ENCODE measurements at regions not wholly inside any gene's neighbourhood (a gene's known extent, or its start where the extent isn't known, plus 50 kb on each side); places are given as distances from the start of the nearest gene placed in this dataset.

DNA sequence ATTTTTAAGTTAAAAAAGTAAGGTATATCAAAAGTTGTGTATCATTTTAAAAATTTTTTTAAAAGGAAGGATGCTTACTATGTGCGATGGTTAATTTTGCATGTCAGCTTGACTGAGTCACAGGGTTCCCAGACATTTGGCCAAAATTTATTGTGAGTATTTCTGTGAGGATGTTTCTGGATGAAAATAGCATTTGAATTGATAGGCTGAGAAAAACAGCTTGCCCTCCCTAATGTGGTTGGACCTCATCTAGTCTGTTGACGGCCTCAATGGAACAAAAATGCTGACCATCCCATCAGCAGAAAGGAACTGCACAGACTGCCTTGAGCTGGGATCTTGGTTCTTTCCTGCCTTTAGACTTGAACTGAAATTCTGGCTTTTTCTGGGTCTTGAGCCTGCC lies 724.5 kb downstream of the NCAM2 start:
- DNase-seq: no peak

GRCh38 chr21:21730512-21730911 lies 732.3 kb downstream of the NCAM2 start:
- DNase-seq: no peak

GRCh38 chr21:21731626-21732025 lies 733.4 kb downstream of the NCAM2 start:
- DNase-seq: no peak

DNA sequence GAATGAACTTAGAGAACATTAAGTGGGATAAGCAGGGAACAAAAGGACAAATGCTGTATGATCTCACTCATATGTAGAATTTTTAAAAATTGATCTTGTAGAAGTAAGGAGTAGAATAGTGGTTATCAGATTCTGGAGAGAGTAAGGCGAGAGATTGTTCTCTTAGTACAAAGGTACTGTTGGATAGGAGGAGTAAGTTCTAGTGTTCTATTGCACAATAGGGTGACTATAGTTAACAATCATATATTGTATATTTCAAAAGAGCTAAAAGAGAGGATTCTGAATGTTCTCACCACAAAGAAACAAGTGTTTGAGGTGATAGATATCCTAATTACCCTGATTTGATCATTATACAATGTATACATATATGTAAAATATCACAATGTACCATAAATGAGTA lies 735.9 kb downstream of the NCAM2 start:
- DNase-seq: no peak

- no peak for DNase-seq
These were observed 739.0 kb downstream of the NCAM2 start for GRCh38 chr21:21737186-21737585.

- no peak for DNase-seq
These were observed 742.0 kb downstream of the NCAM2 start for GRCh38 chr21:21740207-21740606.

DNA sequence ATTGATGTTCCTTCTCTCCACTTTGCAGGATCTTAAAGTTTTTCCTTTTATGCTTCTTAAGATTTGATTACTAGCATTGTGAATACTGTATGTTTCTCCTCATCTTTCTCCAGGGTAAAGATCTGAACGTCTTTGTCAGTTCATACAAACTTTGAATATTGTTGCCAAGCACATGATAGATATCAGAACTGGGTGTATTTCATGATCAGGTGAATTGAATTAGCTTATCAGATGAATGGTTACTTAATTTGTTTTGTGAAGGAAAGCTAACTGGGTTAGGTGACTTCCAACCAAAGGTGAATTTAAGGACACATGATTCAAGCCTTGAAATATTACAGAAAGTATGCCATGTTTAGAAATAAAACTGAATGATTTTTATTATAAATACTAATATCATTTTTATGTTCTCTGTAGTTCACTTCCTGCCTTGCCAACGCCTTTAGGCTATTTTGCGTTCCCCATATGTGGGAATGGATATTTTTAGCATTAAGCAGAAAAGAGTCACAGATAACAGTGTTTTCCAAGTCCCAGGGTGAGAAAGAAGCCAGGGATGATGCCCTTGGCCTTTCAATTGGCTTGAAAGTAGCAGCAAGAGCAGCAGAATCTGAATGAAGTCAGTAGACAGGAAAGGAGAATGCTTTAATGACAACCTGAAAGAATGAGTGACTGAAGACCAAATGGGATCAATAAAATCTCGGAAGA lies 752.1 kb downstream of the NCAM2 start:
- no peak for DNase-seq

DNA sequence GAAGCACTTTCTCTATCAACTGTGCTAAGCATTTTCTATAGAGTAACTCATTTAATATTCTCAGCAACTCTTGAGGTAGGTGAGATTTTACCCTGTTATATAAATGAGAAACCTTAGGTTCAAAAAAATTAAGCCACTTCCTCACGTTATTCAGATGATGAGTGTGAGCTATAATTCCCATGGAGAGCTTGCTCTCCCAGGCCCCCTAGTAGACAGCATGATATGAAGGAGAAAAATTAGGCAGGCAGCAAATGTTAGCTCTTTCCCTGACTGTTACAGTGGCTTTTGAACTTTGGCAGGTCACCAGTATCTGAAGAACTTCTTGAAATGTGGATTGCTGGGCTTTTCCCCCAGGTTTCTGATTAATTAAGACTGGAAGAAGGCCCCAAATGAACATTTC lies 753.1 kb downstream of the NCAM2 start:
- DNase-seq: no peak

DNA sequence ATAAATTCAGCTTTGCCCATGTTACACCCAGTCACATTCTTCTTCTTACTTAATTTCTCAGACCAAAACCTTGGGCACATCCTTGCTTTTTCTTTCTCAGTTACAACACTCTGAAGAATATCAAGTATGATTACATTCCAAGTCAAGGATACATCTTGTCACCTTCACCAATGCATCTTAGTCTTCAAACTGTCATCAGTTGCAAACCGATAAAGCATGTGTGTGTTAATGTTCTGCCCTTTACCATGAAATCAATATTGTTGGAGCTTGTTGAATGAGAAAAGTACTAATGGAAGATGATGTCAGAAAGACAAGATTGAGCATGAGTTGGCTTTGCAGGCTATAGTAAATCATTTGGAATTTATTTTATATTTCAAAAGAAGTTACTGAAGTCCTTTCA lies 764.6 kb downstream of the NCAM2 start:
- no peak for DNase-seq

DNA sequence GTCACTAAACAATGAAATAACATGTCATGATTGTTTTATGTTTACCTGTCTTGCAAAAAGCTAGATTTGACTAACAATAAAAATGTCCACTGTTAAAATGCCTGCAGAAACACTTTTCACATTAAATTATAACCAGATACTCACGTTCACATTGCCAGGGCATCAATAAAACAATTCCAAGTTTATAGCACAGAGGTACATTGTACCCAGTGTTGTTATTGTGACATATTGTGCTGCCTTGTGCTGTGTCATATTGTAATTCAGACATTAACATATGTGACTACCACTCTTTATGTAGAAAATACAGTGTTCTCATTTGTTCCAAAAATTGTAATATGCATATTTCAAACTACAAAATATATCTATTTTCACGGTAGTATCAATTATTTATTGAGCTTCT lies 766.1 kb downstream of the NCAM2 start:
- no peak for DNase-seq

DNA sequence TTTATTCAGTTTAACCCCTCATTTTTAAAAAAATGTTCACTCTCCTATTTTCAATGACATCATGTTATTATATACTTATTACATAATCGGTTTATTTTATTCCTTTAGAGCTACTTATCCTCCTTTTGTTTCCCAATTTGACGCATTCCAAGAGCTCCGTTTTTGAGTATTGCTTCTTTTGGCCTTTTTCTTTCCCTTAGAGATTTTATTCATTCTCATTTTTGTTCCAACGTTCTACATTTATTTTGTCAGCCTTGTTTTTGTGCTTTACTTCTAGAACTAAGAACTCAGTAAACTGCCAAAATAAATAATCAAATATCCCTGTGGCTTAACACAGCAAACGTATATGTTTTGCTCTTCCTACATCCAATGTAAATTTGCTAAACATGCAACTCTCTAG lies 769.1 kb downstream of the NCAM2 start:
- no peak for DNase-seq

GRCh38 chr21:21788591-21788990 lies 790.4 kb downstream of the NCAM2 start:
- no peak for DNase-seq

DNA sequence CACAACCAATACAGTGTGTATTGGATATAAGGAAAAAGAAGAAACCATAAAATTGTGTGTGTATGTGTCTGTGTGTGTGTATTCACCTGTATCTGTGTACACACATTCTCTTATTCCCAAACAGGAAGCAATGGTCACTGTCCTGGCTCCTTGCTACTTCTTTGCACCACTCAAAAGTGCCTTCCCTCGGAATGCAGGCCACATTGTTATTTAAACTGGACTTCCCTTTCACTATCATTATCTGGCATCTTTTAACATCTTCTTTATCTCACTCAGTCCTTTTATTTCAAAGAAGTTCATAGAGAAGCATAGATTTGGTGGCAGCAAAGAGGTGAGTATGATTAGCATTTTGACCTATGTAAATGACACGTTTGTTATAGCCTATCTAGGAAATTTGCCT lies 803.7 kb downstream of the NCAM2 start:
- DNase-seq: no peak

- no peak for DNase-seq
These were observed 808.7 kb downstream of the NCAM2 start for GRCh38 chr21:21806711-21807597.

DNA sequence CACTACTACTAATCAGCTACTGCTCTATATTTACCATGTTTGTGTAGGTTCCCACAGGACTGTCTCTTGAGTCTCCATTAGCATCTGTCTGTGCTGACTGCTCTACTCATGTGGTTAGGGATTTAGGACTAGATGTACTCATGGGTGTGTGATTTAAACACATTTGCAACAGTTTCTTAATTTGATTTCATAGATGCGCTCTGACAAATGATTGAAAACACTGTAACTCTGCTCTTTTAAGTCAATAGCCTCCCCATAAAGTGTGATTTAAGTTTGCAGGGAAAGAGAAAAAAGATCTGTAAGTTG lies 809.3 kb downstream of the NCAM2 start:
- DNase-seq: no peak

DNA sequence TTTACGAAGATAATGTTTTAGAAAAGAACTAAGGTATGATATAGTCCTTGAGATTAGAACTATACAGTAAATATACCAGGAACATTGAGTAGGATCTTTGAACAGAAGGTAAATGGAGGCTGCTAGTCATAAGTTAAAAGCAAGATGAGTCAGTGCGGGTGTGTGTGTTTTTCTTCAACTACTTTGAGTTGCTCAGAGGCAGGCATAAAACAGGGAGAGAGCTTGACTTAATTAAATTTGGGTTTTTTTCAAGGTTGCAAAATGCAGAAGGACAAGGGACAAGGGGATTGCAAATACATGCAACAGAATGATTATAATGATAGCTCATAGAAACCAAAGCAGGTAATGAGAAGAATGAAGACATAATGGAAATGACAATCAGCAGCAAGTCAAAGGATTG lies 815.1 kb downstream of the NCAM2 start:
- DNase-seq: no peak

DNA sequence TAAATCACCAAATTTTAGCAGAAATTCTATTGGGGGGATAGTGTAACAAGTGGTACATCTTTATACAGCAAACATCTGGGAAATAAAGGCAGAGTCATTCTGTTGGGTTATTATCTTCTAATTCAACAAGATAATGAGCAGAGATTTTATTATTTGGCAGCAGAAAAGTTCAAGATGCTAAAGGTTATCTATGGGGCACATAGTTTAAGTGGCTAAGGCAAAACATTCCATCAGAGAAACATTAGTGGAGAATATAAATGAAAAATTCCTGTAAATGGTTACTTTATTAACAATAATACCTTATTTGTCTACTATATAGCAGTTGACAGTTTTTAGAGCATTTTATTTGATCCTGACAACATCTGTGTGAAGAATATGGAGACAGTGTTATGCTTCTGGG lies 815.7 kb downstream of the NCAM2 start:
- DNase-seq: no peak

- DNase-seq: no peak
These were observed 818.6 kb downstream of the NCAM2 start for GRCh38 chr21:21816778-21817177.

DNA sequence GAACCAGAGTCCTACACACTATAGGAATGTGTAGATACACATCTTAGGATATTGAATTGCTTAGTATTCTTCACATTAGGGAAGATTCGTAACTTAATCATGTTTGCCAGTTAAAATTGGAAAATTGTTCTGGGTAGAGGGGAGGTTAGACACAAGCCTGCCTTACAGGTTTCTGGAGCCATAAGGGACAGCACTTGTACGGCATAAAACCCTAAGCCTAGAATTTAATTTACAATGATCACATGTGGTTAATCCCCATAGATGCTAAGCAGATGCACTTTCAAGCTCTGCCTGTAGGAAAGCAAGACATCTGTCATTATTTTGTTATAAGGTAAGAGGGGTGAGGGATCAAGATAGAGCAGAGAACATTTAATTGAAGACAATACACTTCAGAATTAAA lies 820.7 kb downstream of the NCAM2 start:
- no peak for DNase-seq

DNA sequence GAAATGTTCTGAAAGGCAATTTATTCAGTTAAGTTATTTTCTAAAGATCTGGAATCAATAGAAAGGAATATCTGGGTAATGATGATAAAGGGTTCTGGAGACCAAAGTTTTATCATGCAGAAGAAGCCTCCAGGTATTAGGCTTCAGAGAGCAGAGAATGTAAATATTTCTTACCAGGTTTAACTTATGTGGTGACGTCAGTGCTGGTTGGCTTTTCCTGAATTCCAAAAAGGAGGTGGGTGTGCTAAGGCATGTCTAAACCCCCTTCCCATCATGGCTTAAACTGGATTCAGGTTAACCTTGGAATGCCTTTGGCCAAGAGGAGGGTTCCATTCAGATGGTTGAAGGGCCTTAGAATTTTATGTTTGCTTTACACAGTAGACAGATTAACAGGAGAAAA lies 829.9 kb downstream of the NCAM2 start:
- DNase-seq: no peak

- no peak for DNase-seq
These were observed 832.8 kb downstream of the NCAM2 start for GRCh38 chr21:21831036-21831435.

GRCh38 chr21:21845901-21846300 lies 847.7 kb downstream of the NCAM2 start:
- DNase-seq: no peak

GRCh38 chr21:21851205-21851604 lies 853.0 kb downstream of the NCAM2 start:
- DNase-seq: no peak

GRCh38 chr21:21851657-21852056 lies 853.4 kb downstream of the NCAM2 start:
- no peak for DNase-seq

All from renal pelvis (tissue), 1 donor.